ENCODE measurements at regions not wholly inside any gene's neighbourhood (a gene's known extent, or its start where the extent isn't known, plus 50 kb on each side); places are given as distances from the start of the nearest gene placed in this dataset.

DNA sequence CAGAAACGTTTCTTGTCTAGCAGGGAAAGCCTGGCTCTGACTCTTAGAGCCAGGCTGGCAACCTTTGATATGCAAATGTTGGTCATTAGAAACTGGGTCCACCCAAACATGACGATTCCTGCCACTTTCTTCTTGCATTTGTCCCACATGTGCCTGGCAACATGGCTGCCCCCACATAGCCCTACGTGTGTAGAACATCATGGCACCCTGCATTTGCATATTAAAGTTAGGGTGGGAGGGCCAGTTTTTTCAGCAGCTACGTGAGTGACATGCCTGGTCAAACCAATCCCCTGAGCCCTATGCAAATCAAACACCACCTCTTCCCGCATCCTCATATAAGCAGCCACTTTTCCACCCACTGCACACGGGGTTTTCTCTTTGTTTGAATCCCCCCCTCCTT, 95.0 kb downstream of the LIG4 start:
- TF ChIP-seq EZH2phosphoT487 (IDR thresholded peaks at IDR 0.05; ENCODE audit: borderline replicate concordance, low read length) (no peak), EZH2 (IDR thresholded peaks at IDR 0.05; ENCODE audit: low read length, unreplicated experiment) (no peak)
- TF ChIP-seq, protein P1, sequence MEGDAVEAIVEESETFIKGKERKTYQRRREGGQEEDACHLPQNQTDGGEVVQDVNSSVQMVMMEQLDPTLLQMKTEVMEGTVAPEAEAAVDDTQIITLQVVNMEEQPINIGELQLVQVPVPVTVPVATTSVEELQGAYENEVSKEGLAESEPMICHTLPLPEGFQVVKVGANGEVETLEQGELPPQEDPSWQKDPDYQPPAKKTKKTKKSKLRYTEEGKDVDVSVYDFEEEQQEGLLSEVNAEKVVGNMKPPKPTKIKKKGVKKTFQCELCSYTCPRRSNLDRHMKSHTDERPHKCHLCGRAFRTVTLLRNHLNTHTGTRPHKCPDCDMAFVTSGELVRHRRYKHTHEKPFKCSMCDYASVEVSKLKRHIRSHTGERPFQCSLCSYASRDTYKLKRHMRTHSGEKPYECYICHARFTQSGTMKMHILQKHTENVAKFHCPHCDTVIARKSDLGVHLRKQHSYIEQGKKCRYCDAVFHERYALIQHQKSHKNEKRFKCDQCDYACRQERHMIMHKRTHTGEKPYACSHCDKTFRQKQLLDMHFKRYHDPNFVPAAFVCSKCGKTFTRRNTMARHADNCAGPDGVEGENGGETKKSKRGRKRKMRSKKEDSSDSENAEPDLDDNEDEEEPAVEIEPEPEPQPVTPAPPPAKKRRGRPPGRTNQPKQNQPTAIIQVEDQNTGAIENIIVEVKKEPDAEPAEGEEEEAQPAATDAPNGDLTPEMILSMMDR (conservative IDR thresholded peaks at IDR 0.05; ENCODE audit: low read depth, low read length), result no peak

All from PC-3 (cell line).